H1 (cell line): ENCODE measurements at regions not wholly inside any gene's neighbourhood (a gene's known extent, or its start where the extent isn't known, plus 50 kb on each side); places are given as distances from the start of the nearest gene placed in this dataset.

Experiments used
- TF ChIP-seq, protein P1 (sequence below), 3 experiments: IDR thresholded peaks; 1 replicate in 2 of 3; 2 replicates in 1 of 3; pipeline versions ENCODE4 v1.5.1 to v1.6.1; 2011; ENCODE audit warnings: low read length in 3 of 3, mild to moderate bottlenecking in 3 of 3, inconsistent platforms in 2 of 3, low read depth in 1 of 3, moderate library complexity in 1 of 3; ENCODE audit not compliant: insufficient read depth in 1 of 3; ENCODE audit errors: control extremely low read depth in 1 of 3
- TF ChIP-seq, protein P2 (sequence below): IDR thresholded peaks from 2 replicates; pipeline ENCODE4 v1.6.1; 2012; ENCODE audit warnings: inconsistent platforms

DNA sequence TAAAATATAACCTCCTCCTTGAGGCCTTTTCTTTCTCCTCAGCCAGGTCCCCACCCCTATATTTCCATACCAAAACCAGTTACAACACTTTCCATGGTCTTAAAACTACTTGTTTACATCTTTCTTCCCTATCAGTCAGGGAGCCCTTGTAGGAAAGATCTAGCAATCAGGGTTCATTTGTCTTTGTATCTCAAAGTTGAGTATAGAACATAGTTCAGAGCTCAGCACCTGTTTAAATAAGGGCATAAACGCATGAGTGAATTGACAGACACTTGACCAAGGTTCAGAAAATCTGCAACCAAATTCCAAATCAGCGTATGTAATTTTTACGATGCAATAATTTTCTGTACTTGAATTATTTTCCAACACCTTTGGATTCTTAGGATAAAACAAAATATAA lies 352.2 kb upstream of the MAGEB16 start:
- TF ChIP-seq, protein P1, sequence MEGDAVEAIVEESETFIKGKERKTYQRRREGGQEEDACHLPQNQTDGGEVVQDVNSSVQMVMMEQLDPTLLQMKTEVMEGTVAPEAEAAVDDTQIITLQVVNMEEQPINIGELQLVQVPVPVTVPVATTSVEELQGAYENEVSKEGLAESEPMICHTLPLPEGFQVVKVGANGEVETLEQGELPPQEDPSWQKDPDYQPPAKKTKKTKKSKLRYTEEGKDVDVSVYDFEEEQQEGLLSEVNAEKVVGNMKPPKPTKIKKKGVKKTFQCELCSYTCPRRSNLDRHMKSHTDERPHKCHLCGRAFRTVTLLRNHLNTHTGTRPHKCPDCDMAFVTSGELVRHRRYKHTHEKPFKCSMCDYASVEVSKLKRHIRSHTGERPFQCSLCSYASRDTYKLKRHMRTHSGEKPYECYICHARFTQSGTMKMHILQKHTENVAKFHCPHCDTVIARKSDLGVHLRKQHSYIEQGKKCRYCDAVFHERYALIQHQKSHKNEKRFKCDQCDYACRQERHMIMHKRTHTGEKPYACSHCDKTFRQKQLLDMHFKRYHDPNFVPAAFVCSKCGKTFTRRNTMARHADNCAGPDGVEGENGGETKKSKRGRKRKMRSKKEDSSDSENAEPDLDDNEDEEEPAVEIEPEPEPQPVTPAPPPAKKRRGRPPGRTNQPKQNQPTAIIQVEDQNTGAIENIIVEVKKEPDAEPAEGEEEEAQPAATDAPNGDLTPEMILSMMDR (IDR thresholded peaks at IDR 0.05; ENCODE audit: control extremely low read depth in 1 of 3, insufficient read depth in 1 of 3, low read depth in 1 of 3, low read length in 3 of 3), result no peak
- TF ChIP-seq, protein P2, sequence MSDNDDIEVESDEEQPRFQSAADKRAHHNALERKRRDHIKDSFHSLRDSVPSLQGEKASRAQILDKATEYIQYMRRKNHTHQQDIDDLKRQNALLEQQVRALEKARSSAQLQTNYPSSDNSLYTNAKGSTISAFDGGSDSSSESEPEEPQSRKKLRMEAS, result no peak
